ENCODE measurements at regions not wholly inside any gene's neighbourhood (a gene's known extent, or its start where the extent isn't known, plus 50 kb on each side); places are given as distances from the start of the nearest gene placed in this dataset.

DNA sequence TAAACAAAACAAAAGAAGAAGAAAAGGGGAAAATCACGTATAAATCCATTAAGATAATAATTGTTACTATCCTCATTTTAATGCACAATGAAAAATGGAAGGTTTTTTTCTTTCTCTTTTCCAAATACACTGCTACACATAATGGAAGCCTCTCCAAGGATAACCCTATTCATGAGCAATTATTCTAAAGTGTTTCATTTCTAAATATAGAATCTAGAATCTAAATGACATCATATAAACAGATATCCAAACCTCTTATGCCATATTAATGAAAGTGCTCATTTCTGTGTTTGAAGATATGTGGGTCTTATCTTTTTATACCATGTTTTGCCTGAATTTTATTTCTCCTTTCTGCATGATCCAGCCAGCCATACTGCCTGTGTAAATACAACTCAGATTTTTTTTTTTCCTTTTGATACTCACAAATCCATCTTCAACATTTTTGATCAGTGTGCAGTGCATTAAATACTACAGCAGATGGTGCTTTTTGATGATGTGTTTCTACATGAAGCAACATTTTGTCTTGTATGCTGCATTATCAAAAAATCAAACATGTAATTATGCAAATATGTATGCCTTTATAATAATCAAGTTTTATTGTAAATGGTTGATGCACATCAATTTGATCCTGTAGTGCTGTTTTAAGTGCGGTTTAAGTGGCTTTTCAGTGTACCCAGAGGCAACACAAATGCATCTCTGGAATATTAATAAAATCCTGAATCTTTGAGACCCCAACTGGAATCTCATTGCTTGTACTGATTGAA, 625.6 kb upstream of the PTBP2 start:
- TF ChIP-seq, protein P1, sequence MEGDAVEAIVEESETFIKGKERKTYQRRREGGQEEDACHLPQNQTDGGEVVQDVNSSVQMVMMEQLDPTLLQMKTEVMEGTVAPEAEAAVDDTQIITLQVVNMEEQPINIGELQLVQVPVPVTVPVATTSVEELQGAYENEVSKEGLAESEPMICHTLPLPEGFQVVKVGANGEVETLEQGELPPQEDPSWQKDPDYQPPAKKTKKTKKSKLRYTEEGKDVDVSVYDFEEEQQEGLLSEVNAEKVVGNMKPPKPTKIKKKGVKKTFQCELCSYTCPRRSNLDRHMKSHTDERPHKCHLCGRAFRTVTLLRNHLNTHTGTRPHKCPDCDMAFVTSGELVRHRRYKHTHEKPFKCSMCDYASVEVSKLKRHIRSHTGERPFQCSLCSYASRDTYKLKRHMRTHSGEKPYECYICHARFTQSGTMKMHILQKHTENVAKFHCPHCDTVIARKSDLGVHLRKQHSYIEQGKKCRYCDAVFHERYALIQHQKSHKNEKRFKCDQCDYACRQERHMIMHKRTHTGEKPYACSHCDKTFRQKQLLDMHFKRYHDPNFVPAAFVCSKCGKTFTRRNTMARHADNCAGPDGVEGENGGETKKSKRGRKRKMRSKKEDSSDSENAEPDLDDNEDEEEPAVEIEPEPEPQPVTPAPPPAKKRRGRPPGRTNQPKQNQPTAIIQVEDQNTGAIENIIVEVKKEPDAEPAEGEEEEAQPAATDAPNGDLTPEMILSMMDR (IDR thresholded peaks at IDR 0.05; ENCODE audit: low read depth, low read length): no peak
- no peak for DNase-seq (ENCODE audit: extremely low read depth, low read depth)

DNA sequence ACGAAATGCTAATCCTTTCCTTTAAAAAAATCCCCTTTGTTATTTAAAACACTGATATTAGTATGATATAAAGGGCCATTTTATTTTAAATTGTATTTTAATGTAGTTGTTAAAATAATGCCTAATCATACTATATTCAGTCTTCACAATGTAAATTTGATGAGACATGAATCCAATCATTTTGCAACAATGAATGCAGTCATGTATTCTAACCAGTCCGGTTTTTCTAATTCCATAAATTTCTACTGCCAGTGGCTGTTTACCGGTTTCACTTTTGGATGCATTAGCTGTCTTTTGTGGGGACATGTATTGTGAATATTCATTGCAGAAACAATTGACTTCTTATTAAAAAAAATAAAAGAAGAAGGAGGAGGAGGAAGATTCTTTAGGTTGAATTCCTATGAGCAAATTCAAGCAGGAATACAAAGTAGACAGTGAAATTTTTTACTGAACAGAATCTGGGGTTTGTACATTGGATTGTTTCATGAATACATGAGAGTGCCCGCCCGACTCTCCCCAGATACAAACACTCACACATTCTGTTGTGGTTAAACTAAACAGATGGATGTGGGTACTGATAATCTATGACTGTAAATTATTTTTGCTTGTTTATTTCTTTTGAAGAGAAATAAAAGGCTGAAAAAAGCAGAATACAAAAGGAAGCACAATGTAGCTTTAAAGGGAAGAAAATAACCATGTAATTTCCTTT, 624.8 kb upstream of the PTBP2 start:
- TF ChIP-seq, protein P1 (IDR thresholded peaks at IDR 0.05; ENCODE audit: low read depth, low read length): no peak
- DNase-seq (ENCODE audit: extremely low read depth, low read depth): no peak

DNA sequence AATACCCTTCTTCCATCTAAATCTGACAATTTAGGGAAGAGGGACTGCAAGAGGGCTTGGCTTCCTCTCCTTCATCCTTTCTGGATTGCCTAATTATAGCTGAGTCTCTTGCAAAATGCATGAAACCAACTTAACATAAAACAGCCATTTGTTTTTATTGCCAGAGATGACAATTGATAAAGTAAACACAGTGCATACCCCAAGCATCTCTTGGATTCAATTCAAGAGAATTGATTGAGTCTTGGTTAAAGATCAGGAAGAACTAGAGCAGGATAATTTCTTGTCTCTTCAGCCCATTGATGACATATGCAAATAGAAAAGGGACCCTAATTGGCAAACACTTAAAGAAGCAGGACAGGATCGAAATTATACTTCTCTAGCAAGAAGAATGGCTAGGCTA, 617.1 kb upstream of the PTBP2 start:
- TF ChIP-seq, protein P1 (IDR thresholded peaks at IDR 0.05; ENCODE audit: low read depth, low read length): no peak
- no peak for DNase-seq (ENCODE audit: extremely low read depth, low read depth)

DNA sequence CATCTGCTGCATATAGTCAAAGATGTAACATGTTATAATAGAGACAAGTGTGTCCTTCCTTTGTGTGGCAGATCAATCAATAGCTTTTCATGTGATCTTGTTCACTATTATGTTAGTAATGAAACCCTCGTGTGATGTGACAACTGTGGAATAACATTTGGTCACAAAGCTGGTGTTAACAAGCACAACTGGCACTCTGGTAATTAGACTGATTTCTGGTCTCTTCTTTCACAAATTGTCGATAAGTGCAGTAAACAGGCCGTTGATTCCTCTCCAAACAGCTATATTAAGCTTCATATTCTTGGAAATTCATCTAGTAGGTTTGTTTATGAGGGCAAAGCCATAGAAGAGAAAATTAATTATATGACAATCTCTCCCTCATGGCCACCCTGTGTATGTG, 616.7 kb upstream of the PTBP2 start:
- TF ChIP-seq, protein P1 (IDR thresholded peaks at IDR 0.05; ENCODE audit: low read depth, low read length): no peak

DNA sequence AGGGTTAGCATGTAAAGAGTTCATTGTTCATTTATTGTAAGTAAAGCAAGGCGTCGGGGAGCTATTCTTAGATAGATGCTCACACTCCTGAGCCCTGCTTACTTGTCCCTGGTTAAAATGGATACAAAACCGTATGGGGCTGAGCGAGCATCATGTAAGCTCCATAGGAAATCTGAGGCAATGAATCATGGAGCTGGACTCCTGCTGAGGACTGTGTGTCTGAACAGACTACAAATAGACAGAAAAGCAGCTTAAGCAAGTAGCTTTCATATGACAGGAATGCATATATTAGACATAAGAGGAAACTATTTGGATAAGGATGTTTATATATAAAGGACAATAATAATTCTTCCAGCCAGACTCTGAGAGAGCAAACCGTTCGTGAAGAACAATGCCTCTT, 604.9 kb upstream of the PTBP2 start:
- TF ChIP-seq, protein P1 (IDR thresholded peaks at IDR 0.05; ENCODE audit: low read depth, low read length): no peak
- no peak for DNase-seq (ENCODE audit: extremely low read depth, low read depth)

More for the DNA sequence above, 616.7 kb upstream of the PTBP2 start:
- no peak for DNase-seq (ENCODE audit: extremely low read depth, low read depth)

DNA sequence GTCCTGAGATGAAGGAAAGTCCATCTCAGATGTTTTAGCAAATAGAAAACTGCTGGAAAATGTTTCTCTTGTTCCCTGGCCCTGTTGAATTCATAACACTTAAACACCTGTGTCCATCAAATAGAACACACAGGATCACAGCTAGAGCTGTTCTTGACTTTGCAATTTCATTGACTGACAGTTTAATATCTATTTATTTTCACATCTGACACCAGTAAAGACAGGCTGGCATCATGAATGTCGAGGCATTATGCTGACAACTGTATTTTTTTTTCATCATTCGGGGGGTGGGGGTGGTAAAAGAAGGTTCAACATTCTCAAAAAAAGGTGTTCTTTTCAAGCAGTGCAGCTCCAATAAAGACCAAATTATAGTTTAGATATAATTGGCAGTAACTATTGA, 591.2 kb upstream of the PTBP2 start:
- DNase-seq (ENCODE audit: extremely low read depth, low read depth): no peak
- TF ChIP-seq, protein P1 (IDR thresholded peaks at IDR 0.05; ENCODE audit: low read depth, low read length): no peak

DNA sequence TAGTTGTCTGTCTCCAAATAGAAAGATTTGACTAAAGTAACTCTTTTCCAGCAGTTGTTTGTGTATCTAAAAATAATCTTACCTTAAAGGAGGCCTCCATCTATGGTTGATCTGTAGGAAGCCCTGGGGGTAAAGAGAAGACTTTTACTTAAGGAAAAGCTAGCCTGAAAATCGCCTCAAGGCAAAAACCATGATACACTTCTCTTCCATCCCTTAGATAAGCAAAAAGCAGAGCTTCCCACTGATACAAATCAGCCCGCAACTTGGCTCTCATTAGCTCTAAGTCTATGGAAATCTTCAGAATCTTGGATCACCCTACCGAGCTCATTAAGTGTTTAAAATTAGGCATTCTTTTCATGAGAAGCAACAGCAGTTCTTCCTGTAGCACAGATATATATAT, 576.9 kb upstream of the PTBP2 start:
- TF ChIP-seq, protein P1 (IDR thresholded peaks at IDR 0.05; ENCODE audit: low read depth, low read length): no peak

More for the DNA sequence above, 576.9 kb upstream of the PTBP2 start:
- no peak for DNase-seq (ENCODE audit: extremely low read depth, low read depth)

All from AG09319 (cell line).